Tibial nerve (tissue), 4 donors: ENCODE measurements at regions not wholly inside any gene's neighbourhood (a gene's known extent, or its start where the extent isn't known, plus 50 kb on each side); places are given as distances from the start of the nearest gene placed in this dataset.

ENCODE experiments used
- DNase-seq, 2 donors: peaks; one replicate each; pipeline ENCODE4 v3.0.0-alpha.2; 2019; ENCODE audit warnings: low spot score in 2 of 2
- H3K27ac ChIP-seq, 4 donors: fragments of 200-600 bp; sonication (generic) in 3 of 4; one replicate each; pipeline ENCODE4 v1.5.1; 2017 to 2019; ENCODE audit warnings: mild to moderate bottlenecking in 1 of 4
- H3K27me3 ChIP-seq, 2 donors: fragments of 200-600 bp; sonication (generic) in 1 of 2; one replicate each; pipeline versions ENCODE4 v1.5.1 to v1.6.0; 2017 to 2019
- H3K36me3 ChIP-seq, 3 donors: fragments of 200-600 bp; sonication (generic); one replicate each; pipeline ENCODE4 v1.5.1; 2018 to 2019
- H3K4me1 ChIP-seq, 4 donors: fragments of 200-600 bp; sonication (generic) in 3 of 4; one replicate each; pipeline ENCODE4 v1.5.1; 2017 to 2019
- H3K4me3 ChIP-seq, 4 donors: fragments of 200-600 bp; sonication (generic) in 3 of 4; one replicate each; pipeline ENCODE4 v1.5.1; 2017 to 2019; ENCODE audit warnings: mild to moderate bottlenecking in 1 of 4, moderate library complexity in 1 of 4
- H3K9me3 ChIP-seq, 4 donors: fragments of 200-600 bp; sonication (generic) in 3 of 4; one replicate each; pipeline ENCODE4 v1.5.1; 2017 to 2019
- CTCF ChIP-seq, 5 experiments: fragments of 200-600 bp in 3 of 5; fragments of 450-650 bp in 2 of 5; sonication (generic) in 3 of 5; IDR thresholded peaks; one replicate each; pipeline ENCODE4 v1.5.1; 2016 to 2019; ENCODE audit warnings: antibody characterized with exemption in 5 of 5, mild to moderate bottlenecking in 3 of 5, moderate library complexity in 2 of 5
- EP300 ChIP-seq, 2 donors: sonication (generic); formaldehyde crosslinking; IDR thresholded peaks; one replicate each; pipeline ENCODE4 v1.6.1; 2017; ENCODE audit warnings: antibody characterized with exemption in 2 of 2, mild to moderate bottlenecking in 1 of 2
- POLR2A ChIP-seq, 2 donors: fragments of 450-650 bp; IDR thresholded peaks; one replicate each; pipeline ENCODE4 v1.6.1; 2017; ENCODE audit warnings: antibody characterized with exemption in 2 of 2, mild to moderate bottlenecking in 2 of 2, moderate library complexity in 2 of 2
- WGBS, 2 donors: methylation state at CpG; one replicate each; pipeline ENCODE4 v1.1.5; 2018; 5-methylcytosine and 5-hydroxymethylcytosine counted together

GRCh38 chr12:13686260-13686659 is 295.1 kb downstream of the GRIN2B start:
- 26 to 33% methylated on average over 1 of the region's 1 CpG for WGBS, 2 donors
- H3K9me3 ChIP-seq, result no peaks in the 10 kb centered on the region
- no peaks in the 10 kb centered on the region for H3K4me1 ChIP-seq
- no peaks in the 10 kb centered on the region for H3K36me3 ChIP-seq
- no peak for DNase-seq
- H3K4me3 ChIP-seq, result no peak overlapping the region
- TF ChIP-seq CTCF (IDR thresholded peaks at IDR 0.05) (no peak), POLR2A (IDR thresholded peaks at IDR 0.05) (no peak), EP300 (IDR thresholded peaks at IDR 0.05) (no peak)
- no peak overlapping the region for H3K27ac ChIP-seq
- no peaks in the 10 kb centered on the region for H3K27me3 ChIP-seq

GRCh38 chr12:13680916-13681315 is 300.5 kb downstream of the GRIN2B start:
- WGBS, 2 donors, result 88 to 90% methylated on average over 4 of the region's 4 CpGs
- DNase-seq, result no peak

GRCh38 chr12:13676880-13677279 is 304.5 kb downstream of the GRIN2B start:
- no peaks in the 10 kb centered on the region for H3K27me3 ChIP-seq
- H3K9me3 ChIP-seq, result no peaks in the 10 kb centered on the region
- no peak overlapping the region for H3K27ac ChIP-seq
- H3K36me3 ChIP-seq, result no peaks in the 10 kb centered on the region
- no peak for TF ChIP-seq EP300 (IDR thresholded peaks at IDR 0.05)
- no peak for TF ChIP-seq POLR2A (IDR thresholded peaks at IDR 0.05)
- TF ChIP-seq CTCF (IDR thresholded peaks at IDR 0.05), result no peak
- 81 to 95% methylated on average over 1 of the region's 1 CpG for WGBS, 2 donors
- no peaks in the 10 kb centered on the region for H3K4me1 ChIP-seq
- DNase-seq, result no peak
- no peak overlapping the region for H3K4me3 ChIP-seq

More at GRCh38 chr12:13680916-13681315, 300.5 kb downstream of the GRIN2B start:
- Histone ChIP-seq H3K36me3 (no peaks in the 10 kb centered on the region), H3K4me1 (no peaks in the 10 kb centered on the region), H3K27me3 (no peaks in the 10 kb centered on the region), H3K4me3 (no peak overlapping the region), H3K27ac (no peak overlapping the region), H3K9me3 (no peaks in the 10 kb centered on the region)
- TF ChIP-seq POLR2A (IDR thresholded peaks at IDR 0.05) (no peak), EP300 (IDR thresholded peaks at IDR 0.05) (no peak)

GRCh38 chr12:13670285-13670866 is 311.0 kb downstream of the GRIN2B start:
- Histone ChIP-seq H3K4me1 (no peaks in the 10 kb centered on the region), H3K27me3 (no peaks in the 10 kb centered on the region), H3K4me3 (no peak overlapping the region), H3K27ac (no peak overlapping the region), H3K36me3 (no peaks in the 10 kb centered on the region), H3K9me3 (no peaks in the 10 kb centered on the region)
- TF ChIP-seq CTCF (IDR thresholded peaks at IDR 0.05), result no peak
- TF ChIP-seq EP300 (IDR thresholded peaks at IDR 0.05), result no peak
- TF ChIP-seq POLR2A (IDR thresholded peaks at IDR 0.05), result no peak
- no peak for DNase-seq
- WGBS, 2 donors, result 13 to 19% methylated on average over 1 of the region's 1 CpG

- Histone ChIP-seq H3K27me3 (no peaks in the 10 kb centered on the region), H3K27ac (no peak overlapping the region), H3K4me1 (no peaks in the 10 kb centered on the region), H3K9me3 (no peaks in the 10 kb centered on the region), H3K36me3 (no peaks in the 10 kb centered on the region), H3K4me3 (no peak overlapping the region)
- no peak for DNase-seq
- TF ChIP-seq EP300 (IDR thresholded peaks at IDR 0.05), result no peak
- no peak for TF ChIP-seq POLR2A (IDR thresholded peaks at IDR 0.05)
- no peak for TF ChIP-seq CTCF (IDR thresholded peaks at IDR 0.05)
- 86 to 88% methylated on average over 3 of the region's 3 CpGs for WGBS, 2 donors
Observed at GRCh38 chr12:13668880-13669279, 312.5 kb downstream of the GRIN2B start.

GRCh38 chr12:13666806-13667205 is 314.6 kb downstream of the GRIN2B start:
- Histone ChIP-seq H3K4me1 (no peaks in the 10 kb centered on the region), H3K27ac (no peak overlapping the region), H3K4me3 (no peak overlapping the region), H3K9me3 (no peaks in the 10 kb centered on the region), H3K27me3 (no peaks in the 10 kb centered on the region), H3K36me3 (no peaks in the 10 kb centered on the region)
- DNase-seq, result no peak
- no peak for TF ChIP-seq CTCF (IDR thresholded peaks at IDR 0.05)
- no peak for TF ChIP-seq EP300 (IDR thresholded peaks at IDR 0.05)
- no peak for TF ChIP-seq POLR2A (IDR thresholded peaks at IDR 0.05)
- WGBS, 2 donors, result 68 to 77% methylated on average over 2 of the region's 2 CpGs
